Memory B cell (primary cell): ENCODE measurements at regions not wholly inside any gene's neighbourhood (a gene's known extent, or its start where the extent isn't known, plus 50 kb on each side); places are given as distances from the start of the nearest gene placed in this dataset.

ENCODE experiments used
- ATAC-seq: fragments of 150-1000 bp; cut with Tn5 transposase; 2 replicates; pipeline ENCODE4 v1.10.0; 2021; ENCODE audit warnings: low read depth, mild to moderate bottlenecking, moderate library complexity
- DNase-seq, 2 donors: peaks; one replicate each; pipeline ENCODE4 v3.0.0; 2022; ENCODE audit warnings: low spot score in 2 of 2
- H3K27ac Mint-ChIP-seq: one replicate; pipeline ENCODE4 v1.8.0; 2022; ENCODE audit warnings: mild to moderate bottlenecking, moderate library complexity, mixed read lengths
- H3K27me3 Mint-ChIP-seq: one replicate; pipeline ENCODE4 v1.8.0; 2022; ENCODE audit warnings: mixed read lengths
- H3K36me3 Mint-ChIP-seq: one replicate; pipeline ENCODE4 v1.8.0; 2022; ENCODE audit warnings: mild to moderate bottlenecking, mixed read lengths
- H3K4me1 Mint-ChIP-seq: one replicate; pipeline ENCODE4 v1.8.0; 2022; ENCODE audit warnings: mixed read lengths
- H3K4me3 Mint-ChIP-seq: one replicate; pipeline ENCODE4 v1.8.0; 2022; ENCODE audit warnings: mild to moderate bottlenecking, moderate library complexity, mixed read lengths
- H3K9me3 Mint-ChIP-seq: one replicate; pipeline ENCODE4 v1.8.0; 2022; ENCODE audit warnings: mixed read lengths

GRCh38 chr4:35739308-35739707 is 505.0 kb downstream of the ARAP2 start:
- no peak for ATAC-seq
- no peak for DNase-seq
- Mint-ChIP-seq H3K9me3 (peaks cover 6% of the 10 kb centered on the region), H3K4me3 (no peak overlapping the region), H3K36me3 (no peaks in the 10 kb centered on the region), H3K27ac (no peak overlapping the region), H3K27me3 (no peaks in the 10 kb centered on the region), H3K4me1 (no peaks in the 10 kb centered on the region)

GRCh38 chr4:35754047-35754446 is 490.3 kb downstream of the ARAP2 start:
- ATAC-seq (no peak), DNase-seq (no peak)
- no peak overlapping the region for H3K27ac Mint-ChIP-seq
- no peaks in the 10 kb centered on the region for H3K36me3 Mint-ChIP-seq
- H3K4me3 Mint-ChIP-seq = no peak overlapping the region
- H3K27me3 Mint-ChIP-seq = no peaks in the 10 kb centered on the region
- peaks cover 6% of the 10 kb centered on the region for H3K9me3 Mint-ChIP-seq
- no peaks in the 10 kb centered on the region for H3K4me1 Mint-ChIP-seq

GRCh38 chr4:35757836-35758235 is 486.5 kb downstream of the ARAP2 start:
- H3K9me3 Mint-ChIP-seq = peaks cover 6% of the 10 kb centered on the region
- no peak overlapping the region for H3K4me3 Mint-ChIP-seq
- DNase-seq (no peak), ATAC-seq (no peak)
- H3K27ac Mint-ChIP-seq = no peak overlapping the region
- no peaks in the 10 kb centered on the region for H3K36me3 Mint-ChIP-seq
- no peaks in the 10 kb centered on the region for H3K27me3 Mint-ChIP-seq
- no peaks in the 10 kb centered on the region for H3K4me1 Mint-ChIP-seq

GRCh38 chr4:35760807-35761206 is 483.5 kb downstream of the ARAP2 start:
- H3K9me3 Mint-ChIP-seq = peaks cover 4% of the 10 kb centered on the region
- ATAC-seq = no peak
- no peak for DNase-seq
- H3K4me1 Mint-ChIP-seq = no peaks in the 10 kb centered on the region
- no peaks in the 10 kb centered on the region for H3K27me3 Mint-ChIP-seq
- H3K36me3 Mint-ChIP-seq = no peaks in the 10 kb centered on the region
- H3K4me3 Mint-ChIP-seq = no peak overlapping the region
- no peak overlapping the region for H3K27ac Mint-ChIP-seq

GRCh38 chr4:35771571-35771970 is 472.7 kb downstream of the ARAP2 start:
- no peak for ATAC-seq
- Mint-ChIP-seq H3K9me3 (no peaks in the 10 kb centered on the region), H3K4me1 (no peaks in the 10 kb centered on the region), H3K27me3 (no peaks in the 10 kb centered on the region), H3K36me3 (no peaks in the 10 kb centered on the region), H3K4me3 (no peak overlapping the region), H3K27ac (no peak overlapping the region)
- DNase-seq = no peak

GRCh38 chr4:35772291-35772690 is 472.0 kb downstream of the ARAP2 start:
- Mint-ChIP-seq H3K4me3 (no peak overlapping the region), H3K4me1 (no peaks in the 10 kb centered on the region), H3K9me3 (no peaks in the 10 kb centered on the region), H3K27me3 (no peaks in the 10 kb centered on the region), H3K36me3 (no peaks in the 10 kb centered on the region), H3K27ac (no peak overlapping the region)
- ATAC-seq (no peak), DNase-seq (no peak)

GRCh38 chr4:35789899-35790574 is 454.3 kb downstream of the ARAP2 start:
- DNase-seq (no peak), ATAC-seq (no peak)
- Mint-ChIP-seq H3K36me3 (no peaks in the 10 kb centered on the region), H3K9me3 (peaks cover 5% of the 10 kb centered on the region), H3K27ac (no peak overlapping the region), H3K4me3 (no peak overlapping the region), H3K27me3 (no peaks in the 10 kb centered on the region), H3K4me1 (no peaks in the 10 kb centered on the region)

GRCh38 chr4:35793045-35793722 is 451.1 kb downstream of the ARAP2 start:
- Mint-ChIP-seq H3K9me3 (peaks cover 16% of the 10 kb centered on the region), H3K4me3 (no peak overlapping the region), H3K27me3 (no peaks in the 10 kb centered on the region), H3K4me1 (no peaks in the 10 kb centered on the region), H3K27ac (no peak overlapping the region), H3K36me3 (no peaks in the 10 kb centered on the region)
- no peak for ATAC-seq
- no peak for DNase-seq

- Mint-ChIP-seq H3K27ac (no peak overlapping the region), H3K4me1 (no peaks in the 10 kb centered on the region), H3K36me3 (no peaks in the 10 kb centered on the region), H3K9me3 (peaks cover 16% of the 10 kb centered on the region), H3K27me3 (no peaks in the 10 kb centered on the region), H3K4me3 (no peak overlapping the region)
- DNase-seq (no peak), ATAC-seq (no peak)
These were observed 450.5 kb downstream of the ARAP2 start for GRCh38 chr4:35793766-35794165.

GRCh38 chr4:35800669-35801068 is 443.6 kb downstream of the ARAP2 start:
- H3K27me3 Mint-ChIP-seq = no peaks in the 10 kb centered on the region
- no peak for ATAC-seq

GRCh38 chr4:35802644-35803043 is 441.7 kb downstream of the ARAP2 start:
- ATAC-seq = no peak

More at GRCh38 chr4:35800669-35801068, 443.6 kb downstream of the ARAP2 start:
- H3K4me1 Mint-ChIP-seq = no peaks in the 10 kb centered on the region
- H3K4me3 Mint-ChIP-seq = no peak overlapping the region
- DNase-seq = no peak
- H3K9me3 Mint-ChIP-seq = peaks cover 8% of the 10 kb centered on the region
- no peaks in the 10 kb centered on the region for H3K36me3 Mint-ChIP-seq
- H3K27ac Mint-ChIP-seq = no peak overlapping the region

GRCh38 chr4:35818520-35818919 is 425.8 kb downstream of the ARAP2 start:
- Mint-ChIP-seq H3K4me1 (no peaks in the 10 kb centered on the region), H3K27ac (no peak overlapping the region), H3K27me3 (no peaks in the 10 kb centered on the region), H3K9me3 (peaks cover 1% of the 10 kb centered on the region), H3K36me3 (no peaks in the 10 kb centered on the region), H3K4me3 (no peak overlapping the region)
- no peak for ATAC-seq
- no peak for DNase-seq

More at GRCh38 chr4:35802644-35803043, 441.7 kb downstream of the ARAP2 start:
- no peak overlapping the region for H3K4me3 Mint-ChIP-seq
- no peak for DNase-seq
- no peaks in the 10 kb centered on the region for H3K36me3 Mint-ChIP-seq
- H3K4me1 Mint-ChIP-seq = no peaks in the 10 kb centered on the region
- no peaks in the 10 kb centered on the region for H3K27me3 Mint-ChIP-seq
- H3K27ac Mint-ChIP-seq = no peak overlapping the region
- H3K9me3 Mint-ChIP-seq = no peaks in the 10 kb centered on the region

GRCh38 chr4:35820003-35820402 is 424.3 kb downstream of the ARAP2 start:
- Mint-ChIP-seq H3K27ac (no peak overlapping the region), H3K4me3 (no peak overlapping the region), H3K36me3 (no peaks in the 10 kb centered on the region), H3K4me1 (no peaks in the 10 kb centered on the region), H3K9me3 (no peaks in the 10 kb centered on the region), H3K27me3 (no peaks in the 10 kb centered on the region)
- ATAC-seq (no peak), DNase-seq (no peak)

GRCh38 chr4:35824231-35824630 is 420.1 kb downstream of the ARAP2 start:
- Mint-ChIP-seq H3K4me1 (no peaks in the 10 kb centered on the region), H3K27me3 (no peaks in the 10 kb centered on the region), H3K27ac (no peak overlapping the region), H3K4me3 (no peak overlapping the region), H3K9me3 (no peaks in the 10 kb centered on the region), H3K36me3 (no peaks in the 10 kb centered on the region)
- ATAC-seq (no peak), DNase-seq (no peak)

- DNase-seq = no peak
- no peak for ATAC-seq
- Mint-ChIP-seq H3K9me3 (no peaks in the 10 kb centered on the region), H3K27ac (no peak overlapping the region), H3K4me1 (no peaks in the 10 kb centered on the region), H3K27me3 (no peaks in the 10 kb centered on the region), H3K4me3 (no peak overlapping the region), H3K36me3 (no peaks in the 10 kb centered on the region)
These were observed 408.4 kb downstream of the ARAP2 start for GRCh38 chr4:35835893-35836292.
